PC-3 (cell line): ENCODE measurements at regions not wholly inside any gene's neighbourhood (a gene's known extent, or its start where the extent isn't known, plus 50 kb on each side); places are given as distances from the start of the nearest gene placed in this dataset.

Experiments used
- ATAC-seq: fragments of 200-7000 bp; cut with Tn5 transposase; 2 replicates; pipeline ENCODE4 v1.9.1; 2020; ENCODE audit warnings: mild to moderate bottlenecking, moderate library complexity
- BruUV-seq: library from RNA; stranded (reverse); fragments of 400-500 nt; replicated peaks from 2 replicates; lab custom pipeline; 2021; lab: Mats Ljungman, UMichigan
- CTCF ChIA-PET: fragments of 300-600 bp; sonication (Branson Sonifier 250); formaldehyde crosslinking; loops from one replicate; lab custom pipeline; 2022; ENCODE audit warnings: antibody characterized with exemption; lab: Charles Lee
- POLR2A ChIA-PET: fragments of 300-600 bp; sonication (Branson Sonifier 250); formaldehyde crosslinking; loops from one replicate; lab custom pipeline; 2022; ENCODE audit warnings: antibody characterized with exemption; ENCODE audit not compliant: unreplicated experiment; lab: Charles Lee
- DNase-seq: peaks from one replicate; pipeline ENCODE4 v3.0.0-alpha.2; 2015
- H2AFZ ChIP-seq: fragments of 300-600 bp; sonication (generic); 2 replicates; pipeline ENCODE4 v1.6.0; 2016; ENCODE audit warnings: antibody characterized with exemption, low read length
- H3F3A ChIP-seq: fragments of 300-600 bp; sonication (generic); one replicate; pipeline ENCODE4 v1.6.0; 2017; ENCODE audit warnings: antibody characterized with exemption, low read length, control low read depth, mild to moderate bottlenecking; ENCODE audit not compliant: unreplicated experiment
- H3K27ac ChIP-seq: fragments of 300-600 bp; sonication (generic); 2 replicates; pipeline ENCODE4 v1.5.1; 2016; ENCODE audit warnings: mild to moderate bottlenecking, low read length
- H3K27me3 ChIP-seq: fragments of 300-600 bp; sonication (generic); 2 replicates; pipeline ENCODE4 v1.6.1; 2016; ENCODE audit warnings: low read length, mixed read lengths
- H3K36me3 ChIP-seq: fragments of 300-600 bp; sonication (generic); 2 replicates; pipeline ENCODE4 v1.6.1; 2016; ENCODE audit warnings: low read depth, mixed run types, low read length, mixed read lengths
- H3K4me1 ChIP-seq: fragments of 300-600 bp; sonication (generic); 2 replicates; pipeline ENCODE4 v1.5.1; 2016; ENCODE audit warnings: low read length; ENCODE audit not compliant: insufficient read depth
- H3K4me2 ChIP-seq: fragments of 300-600 bp; sonication (generic); 2 replicates; pipeline ENCODE4 v1.6.0; 2016; ENCODE audit warnings: low read length
- H3K4me3 ChIP-seq: fragments of 300-600 bp; sonication (generic); 2 replicates; pipeline ENCODE4 v1.5.1; 2016; ENCODE audit warnings: mild to moderate bottlenecking, low read length, mixed read lengths
- H3K79me2 ChIP-seq: fragments of 300-600 bp; sonication (generic); 2 replicates; pipeline ENCODE4 v1.6.1; 2017; ENCODE audit warnings: low read length, mixed read lengths
- H3K9ac ChIP-seq: fragments of 300-600 bp; sonication (generic); 2 replicates; pipeline ENCODE4 v1.6.0; 2016; ENCODE audit warnings: mild to moderate bottlenecking, low read length
- H3K9me2 ChIP-seq: fragments of 300-600 bp; sonication (generic); replicated peaks from 2 replicates; pipeline ENCODE4 v1.6.1; 2016; ENCODE audit warnings: mixed run types, low read length, mixed read lengths
- H3K9me3 ChIP-seq: fragments of 300-600 bp; sonication (generic); 2 replicates; pipeline ENCODE4 v1.6.1; 2016; ENCODE audit warnings: low read length, mixed read lengths
- H4K20me1 ChIP-seq: fragments of 300-600 bp; sonication (generic); 2 replicates; pipeline ENCODE4 v1.6.1; 2016; ENCODE audit warnings: low read length, mixed read lengths
- CTCF ChIP-seq: fragments of 300-600 bp; sonication (generic); conservative IDR thresholded peaks from 2 replicates; pipeline ENCODE4 v1.5.1; 2017; ENCODE audit warnings: antibody characterized with exemption, low read depth, mild to moderate bottlenecking, low read length
- EZH2 ChIP-seq: fragments of 300-600 bp; sonication (generic); IDR thresholded peaks from one replicate; pipeline ENCODE4 v1.6.1; 2017; ENCODE audit warnings: antibody characterized with exemption, mild to moderate bottlenecking, low read length; ENCODE audit not compliant: unreplicated experiment
- EZH2phosphoT487 ChIP-seq: fragments of 300-600 bp; sonication (generic); IDR thresholded peaks from 2 replicates; pipeline ENCODE4 v1.6.1; 2018; ENCODE audit warnings: mild to moderate bottlenecking, antibody characterized with exemption, low read length, borderline replicate concordance
- intact Hi-C: fragments of 100-400 bp; cut with micrococcal nuclease; formaldehyde crosslinking; loops from 2 replicates; pipeline ENCODE4 v1.9.0; 2023

- H3K27me3 ChIP-seq: peaks cover 92% of the 10 kb centered on the region
- DNase-seq (no peak), ATAC-seq (no peak)
- CTCF ChIA-PET: no interaction called here
- no peaks in the 10 kb centered on the region for H3F3A ChIP-seq
- no peak overlapping the region for H3K27ac ChIP-seq
- H3K9me3 ChIP-seq: no peaks in the 10 kb centered on the region
- TF ChIP-seq EZH2: no peak
- no peak for TF ChIP-seq EZH2phosphoT487
- no peak for TF ChIP-seq CTCF
- H3K4me1 ChIP-seq: no peaks in the 10 kb centered on the region
- H2AFZ ChIP-seq: no peak overlapping the region
- no peak overlapping the region for H3K9ac ChIP-seq
- no peaks in the 10 kb centered on the region for H3K79me2 ChIP-seq
- no TSS peak for BruUV-seq
- no peaks in the 10 kb centered on the region for H3K9me2 ChIP-seq
- H3K4me2 ChIP-seq: no peak overlapping the region
- H3K4me3 ChIP-seq: no peak overlapping the region
- POLR2A ChIA-PET: no interaction called here
- H4K20me1 ChIP-seq: no peaks in the 10 kb centered on the region
- intact Hi-C loops: no loop called here
- H3K36me3 ChIP-seq: no peaks in the 10 kb centered on the region
Measured at GRCh38 chr6:1103945-1104623, 207.8 kb upstream of the FOXQ1 start.

GRCh38 chr6:1103021-1103420 lies 208.9 kb upstream of the FOXQ1 start:
- DNase-seq (no peak), ATAC-seq (no peak)
- no peaks in the 10 kb centered on the region for H3K9me3 ChIP-seq
- intact Hi-C loops: no loop called here
- no peak overlapping the region for H3K27ac ChIP-seq
- H3K4me1 ChIP-seq: no peaks in the 10 kb centered on the region
- no peak overlapping the region for H3K4me3 ChIP-seq
- no peak for TF ChIP-seq EZH2phosphoT487
- no peak for TF ChIP-seq CTCF
- TF ChIP-seq EZH2: no peak
- H3K27me3 ChIP-seq: peaks cover 95% of the 10 kb centered on the region
- no peaks in the 10 kb centered on the region for H3F3A ChIP-seq
- no peak overlapping the region for H3K4me2 ChIP-seq
- no peaks in the 10 kb centered on the region for H3K9me2 ChIP-seq
- BruUV-seq: no TSS peak
- ChIA-PET CTCF (no interaction called here), POLR2A (interaction anchor here (0.7 kb wide), 1 partner anchor 297 kb away, joined by 3 read pairs; no protein-coding TSS in a partner anchor)
- H2AFZ ChIP-seq: no peak overlapping the region
- no peaks in the 10 kb centered on the region for H3K36me3 ChIP-seq
- no peaks in the 10 kb centered on the region for H4K20me1 ChIP-seq
- H3K79me2 ChIP-seq: no peaks in the 10 kb centered on the region
- H3K9ac ChIP-seq: no peak overlapping the region

- Histone ChIP-seq H3F3A (no peaks in the 10 kb centered on the region), H3K9ac (no peak overlapping the region), H3K27me3 (peaks cover 98% of the 10 kb centered on the region), H3K36me3 (no peaks in the 10 kb centered on the region), H3K79me2 (no peaks in the 10 kb centered on the region), H3K4me3 (no peak overlapping the region), H4K20me1 (no peaks in the 10 kb centered on the region), H3K4me2 (no peak overlapping the region), H3K9me3 (no peaks in the 10 kb centered on the region; the same call in 1 of the 2 replicates), H2AFZ (no peak overlapping the region), H3K27ac (no peak overlapping the region), H3K4me1 (no peaks in the 10 kb centered on the region), H3K9me2 (no peaks in the 10 kb centered on the region)
- ATAC-seq (no peak), DNase-seq (no peak)
- intact Hi-C loops: no loop called here
- ChIA-PET POLR2A (no interaction called here), CTCF (no interaction called here)
- TF ChIP-seq CTCF: no peak
- no peak for TF ChIP-seq EZH2
- no peak for TF ChIP-seq EZH2phosphoT487
- BruUV-seq: no TSS peak
Measured at GRCh38 chr6:1100269-1100668, 211.6 kb upstream of the FOXQ1 start.
